Colonic mucosa (tissue), 4 donors: ENCODE measurements at regions not wholly inside any gene's neighbourhood (a gene's known extent, or its start where the extent isn't known, plus 50 kb on each side); places are given as distances from the start of the nearest gene placed in this dataset.
"Not testable (repeated sequence)": the region's sequence is repeated elsewhere in the genome, so short reads cannot be mapped to it uniquely, and the experiment has no call there.

Experiments
- DNase-seq: peaks from one replicate; pipeline ENCODE4 v3.0.0-alpha.2; 2020
- H3K27ac ChIP-seq: fragments of 200-600 bp; one replicate; pipeline ENCODE4 v1.8.0; 2021
- H3K27me3 ChIP-seq: fragments of 200-600 bp; one replicate; pipeline ENCODE4 v1.8.0; 2021
- H3K36me3 ChIP-seq: fragments of 200-600 bp; one replicate; pipeline ENCODE4 v1.8.0; 2021
- H3K4me1 ChIP-seq: fragments of 200-600 bp; one replicate; pipeline ENCODE4 v1.8.0; 2021; ENCODE audit warnings: mild to moderate bottlenecking
- H3K4me3 ChIP-seq: fragments of 200-600 bp; one replicate; pipeline ENCODE4 v1.8.0; 2021
- H3K9ac ChIP-seq, 2 donors: one replicate each; pipeline ENCODE4 v1.7.0; 2013; ENCODE audit warnings: control low read depth in 2 of 2, low read depth in 2 of 2, low read length in 2 of 2
- H3K9me3 ChIP-seq: fragments of 200-600 bp; one replicate; pipeline ENCODE4 v1.8.0; 2021
- intact Hi-C: fragments of 100-400 bp; cut with DNase I; formaldehyde crosslinking; loops from one replicate; pipeline ENCODE4 v1.14.1; 2022
- TF ChIP-seq, protein P1 (sequence below): fragments of 200-600 bp; IDR thresholded peaks from one replicate; pipeline ENCODE4 v1.8.0; 2022; ENCODE audit warnings: antibody characterized with exemption, mild to moderate bottlenecking
- donor health status: healthy.
- donor health status: DM: no; HTN: no; CAD: no.
- donor health status: DM: no; HTN: no; CAD: no.

DNA sequence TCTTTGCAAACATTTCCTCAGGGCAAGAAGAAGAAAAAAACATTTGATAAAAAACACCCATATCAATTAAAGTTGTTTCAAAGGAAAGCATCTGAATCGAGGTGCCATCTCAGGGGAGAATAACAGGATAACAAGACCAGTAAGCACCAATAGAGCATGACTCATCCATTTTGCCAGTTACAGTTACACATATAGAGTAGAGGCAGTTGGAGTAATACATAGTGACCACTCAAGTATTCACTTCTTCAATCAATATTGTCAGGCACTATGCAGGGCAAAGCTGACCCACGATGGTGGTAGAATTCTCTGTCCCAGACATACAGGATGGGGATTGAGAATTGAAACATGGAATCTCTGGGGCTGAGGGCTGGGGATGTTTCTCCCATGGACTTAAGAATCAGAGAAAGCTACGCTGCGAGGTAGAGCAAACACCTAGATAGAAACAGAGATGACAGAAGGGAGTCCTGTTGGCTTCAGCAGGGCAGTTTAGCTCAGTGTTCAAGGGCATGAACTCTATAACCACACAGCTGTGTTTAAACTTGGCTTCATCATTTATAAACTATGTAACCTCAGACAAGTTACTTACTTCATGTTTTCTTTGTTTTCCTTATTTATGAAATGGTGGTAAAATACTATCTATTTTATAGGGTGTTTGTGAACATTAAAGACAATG, 186.4 kb upstream of the NANOGP8 start:
- Histone ChIP-seq H3K27me3 (no peaks in the 10 kb centered on the region), H3K36me3 (no peaks in the 10 kb centered on the region), H3K4me1 (no peaks in the 10 kb centered on the region), H3K9me3 (no peaks in the 10 kb centered on the region), H3K4me3 (no peak overlapping the region), H3K9ac (no peak overlapping the region), H3K27ac (no peak overlapping the region)
- TF ChIP-seq, protein P1, sequence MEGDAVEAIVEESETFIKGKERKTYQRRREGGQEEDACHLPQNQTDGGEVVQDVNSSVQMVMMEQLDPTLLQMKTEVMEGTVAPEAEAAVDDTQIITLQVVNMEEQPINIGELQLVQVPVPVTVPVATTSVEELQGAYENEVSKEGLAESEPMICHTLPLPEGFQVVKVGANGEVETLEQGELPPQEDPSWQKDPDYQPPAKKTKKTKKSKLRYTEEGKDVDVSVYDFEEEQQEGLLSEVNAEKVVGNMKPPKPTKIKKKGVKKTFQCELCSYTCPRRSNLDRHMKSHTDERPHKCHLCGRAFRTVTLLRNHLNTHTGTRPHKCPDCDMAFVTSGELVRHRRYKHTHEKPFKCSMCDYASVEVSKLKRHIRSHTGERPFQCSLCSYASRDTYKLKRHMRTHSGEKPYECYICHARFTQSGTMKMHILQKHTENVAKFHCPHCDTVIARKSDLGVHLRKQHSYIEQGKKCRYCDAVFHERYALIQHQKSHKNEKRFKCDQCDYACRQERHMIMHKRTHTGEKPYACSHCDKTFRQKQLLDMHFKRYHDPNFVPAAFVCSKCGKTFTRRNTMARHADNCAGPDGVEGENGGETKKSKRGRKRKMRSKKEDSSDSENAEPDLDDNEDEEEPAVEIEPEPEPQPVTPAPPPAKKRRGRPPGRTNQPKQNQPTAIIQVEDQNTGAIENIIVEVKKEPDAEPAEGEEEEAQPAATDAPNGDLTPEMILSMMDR: no peak
- no peak for DNase-seq
- intact Hi-C loops: no loop called here

DNA sequence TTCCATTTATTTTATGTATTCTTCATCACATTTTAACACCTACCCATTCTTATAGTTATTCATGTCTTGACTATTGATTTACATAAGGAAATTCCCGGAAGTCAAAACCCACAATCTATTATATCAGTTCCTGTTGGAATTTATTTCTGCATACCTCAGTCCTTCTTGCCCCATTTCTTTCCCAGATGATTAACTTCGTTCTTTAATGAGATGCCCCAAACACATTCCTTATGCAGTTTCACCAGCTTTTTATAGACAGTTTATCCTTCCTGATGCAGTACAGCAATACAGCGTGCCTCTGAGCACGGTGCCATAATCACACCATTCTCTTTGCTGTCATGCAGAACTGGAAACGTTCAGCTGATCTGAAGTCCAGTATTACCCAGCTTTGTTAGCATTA, 175.8 kb upstream of the NANOGP8 start:
- TF ChIP-seq, protein P1: no peak
- Histone ChIP-seq H3K27ac (no peak overlapping the region), H3K27me3 (no peaks in the 10 kb centered on the region), H3K4me3 (no peak overlapping the region), H3K36me3 (no peaks in the 10 kb centered on the region), H3K9ac (no peak overlapping the region), H3K9me3 (no peaks in the 10 kb centered on the region), H3K4me1 (no peaks in the 10 kb centered on the region)
- DNase-seq: no peak
- intact Hi-C loops: no loop called here

GRCh38 chr15:35260274-35260673, 175.2 kb upstream of the NANOGP8 start:
- H3K27me3 ChIP-seq, H3K9me3 ChIP-seq, H3K36me3 ChIP-seq, H3K4me1 ChIP-seq, H3K9ac ChIP-seq, DNase-seq, intact Hi-C loops, H3K4me3 ChIP-seq, H3K27ac ChIP-seq: not testable (repeated sequence)

DNA sequence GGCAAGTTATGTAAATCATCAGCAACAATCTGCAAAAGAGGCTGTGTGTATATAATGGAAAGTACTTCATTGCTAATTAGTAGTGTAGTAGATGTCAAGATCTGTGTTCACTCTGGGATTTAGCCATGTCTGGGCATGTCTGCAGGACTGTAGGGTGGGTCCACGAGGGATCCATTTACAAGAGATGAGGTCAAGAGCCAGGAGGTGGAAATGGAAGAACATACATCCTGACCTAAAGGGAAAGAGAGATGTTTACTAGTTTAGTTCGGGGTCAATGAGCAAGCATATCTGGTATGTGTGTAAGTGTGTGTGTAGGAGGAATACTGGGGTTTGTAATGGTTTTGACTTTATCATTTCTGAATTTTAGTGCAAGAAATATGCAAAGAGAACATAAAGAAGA, 171.5 kb upstream of the NANOGP8 start:
- no peaks in the 10 kb centered on the region for H3K4me1 ChIP-seq
- intact Hi-C loops: no loop called here

GRCh38 chr15:35256141-35256540, 171.0 kb upstream of the NANOGP8 start:
- no peak overlapping the region for H3K27ac ChIP-seq
- H3K36me3 ChIP-seq: no peaks in the 10 kb centered on the region
- H3K9me3 ChIP-seq: no peaks in the 10 kb centered on the region
- H3K27me3 ChIP-seq: no peaks in the 10 kb centered on the region
- DNase-seq: no peak
- no peak overlapping the region for H3K9ac ChIP-seq
- H3K4me1 ChIP-seq: no peaks in the 10 kb centered on the region
- TF ChIP-seq, protein P1: no peak
- intact Hi-C loops: no loop called here
- H3K4me3 ChIP-seq: no peak overlapping the region

More for the DNA sequence above, 171.5 kb upstream of the NANOGP8 start:
- Histone ChIP-seq H3K36me3 (no peaks in the 10 kb centered on the region), H3K4me3 (no peak overlapping the region), H3K9ac (no peak overlapping the region), H3K27ac (no peak overlapping the region), H3K9me3 (no peaks in the 10 kb centered on the region), H3K27me3 (no peaks in the 10 kb centered on the region)
- no peak for DNase-seq
- TF ChIP-seq, protein P1: no peak

DNA sequence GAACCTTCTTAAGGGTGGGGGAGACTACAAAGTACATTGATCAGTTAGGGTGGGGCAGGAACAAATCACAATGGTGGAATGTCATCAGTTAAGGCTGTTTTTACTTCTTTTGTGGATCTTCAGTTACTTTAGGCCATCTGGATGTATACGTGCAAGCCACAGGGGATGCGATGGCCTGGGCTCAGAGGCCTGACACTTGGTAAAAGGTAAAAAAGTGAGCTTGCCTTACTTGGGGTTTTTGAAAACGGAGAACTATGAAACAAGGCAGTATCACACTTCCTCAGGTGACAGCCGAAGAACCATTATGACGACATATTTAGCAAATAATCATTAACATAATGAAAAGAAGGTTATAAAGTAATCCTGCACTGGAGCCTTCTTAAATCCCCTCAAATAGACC, 169.8 kb upstream of the NANOGP8 start:
- intact Hi-C loops, H3K36me3 ChIP-seq, DNase-seq, H3K27me3 ChIP-seq, H3K4me1 ChIP-seq, H3K9me3 ChIP-seq, H3K9ac ChIP-seq, H3K27ac ChIP-seq, H3K4me3 ChIP-seq: not testable (repeated sequence)
